SK-N-MC (cell line): ENCODE measurements at regions not wholly inside any gene's neighbourhood (a gene's known extent, or its start where the extent isn't known, plus 50 kb on each side); places are given as distances from the start of the nearest gene placed in this dataset.

Source experiments
- EZH2 ChIP-seq: fragments of 200-600 bp; sonication (generic); IDR thresholded peaks from one replicate; pipeline ENCODE4 v1.6.1; 2017; ENCODE audit warnings: antibody characterized with exemption
- FOXP2 ChIP-seq: optimal IDR thresholded peaks from 2 replicates; pipeline ENCODE3; 2011; ENCODE audit warnings: mild to moderate bottlenecking, moderate library complexity; ENCODE audit not compliant: insufficient read depth; ENCODE audit errors: extremely low read length, control extremely low read depth
- POLR2AphosphoS5 ChIP-seq: IDR thresholded peaks from 2 replicates; pipeline ENCODE4 v1.6.1; 2012; ENCODE audit warnings: mild to moderate bottlenecking, low read depth, low read length, borderline replicate concordance

GRCh38 chr19:46927893-46928292 is 67.1 kb downstream of the ARHGAP35 start:
- no peak for TF ChIP-seq POLR2AphosphoS5
- TF ChIP-seq FOXP2, result no peak
- no peak for TF ChIP-seq EZH2
